IMR-90 (cell line): ENCODE measurements at regions not wholly inside any gene's neighbourhood (a gene's known extent, or its start where the extent isn't known, plus 50 kb on each side); places are given as distances from the start of the nearest gene placed in this dataset.
A peak's percentile ranks its signal among the peaks of the same experiment; 100 is the strongest.

Experiments
- ATAC-seq: fragments of 200-7000 bp; cut with Tn5 transposase; 2 replicates; pipeline ENCODE4 v1.9.1; 2020; ENCODE audit warnings: low read depth, mild to moderate bottlenecking, moderate library complexity
- BruUV-seq: library from RNA; stranded (reverse); fragments of 400-500 nt; replicated peaks from 2 replicates; lab custom pipeline; 2021; lab: Mats Ljungman, UMichigan
- CTCF ChIA-PET: fragments of 300-600 bp; formaldehyde crosslinking; extraction: SDS; loops from one replicate; lab custom pipeline; 2021; ENCODE audit warnings: antibody characterized with exemption; lab: Yijun Ruan, JAX
- POLR2A ChIA-PET: fragments of 300-600 bp; sonication (Branson Sonifier 250); formaldehyde crosslinking; loops from one replicate; lab custom pipeline; 2022; ENCODE audit warnings: antibody characterized with exemption; ENCODE audit not compliant: unreplicated experiment; lab: Charles Lee
- DNase-seq: peaks from one replicate; pipeline ENCODE4 v3.0.0; 2013
- H2AFZ ChIP-seq: replicated peaks from 2 replicates; pipeline ENCODE3; 2013; ENCODE audit warnings: low read length, mild to moderate bottlenecking; ENCODE audit not compliant: poor library complexity
- H2AK5ac ChIP-seq: 2 replicates; pipeline ENCODE4 v1.6.1; 2013; ENCODE audit warnings: low read depth, low read length, inconsistent platforms
- H2AK9ac ChIP-seq: replicated peaks from 2 replicates; pipeline ENCODE3; 2013; ENCODE audit warnings: mild to moderate bottlenecking, low read depth, low read length, moderate library complexity; ENCODE audit not compliant: poor library complexity
- H2BK120ac ChIP-seq: 2 replicates; pipeline ENCODE4 v1.6.1; 2013; ENCODE audit warnings: low read depth, low read length, inconsistent platforms
- H2BK15ac ChIP-seq: 3 replicates; pipeline ENCODE4 v1.6.1; 2013; ENCODE audit warnings: low read depth, low read length, inconsistent platforms
- H2BK20ac ChIP-seq: 2 replicates; pipeline ENCODE4 v1.6.1; 2013; ENCODE audit warnings: low read depth, mild to moderate bottlenecking, inconsistent platforms, low read length, moderate library complexity
- H2BK5ac ChIP-seq: 2 replicates; pipeline ENCODE4 v1.6.1; 2013; ENCODE audit warnings: mild to moderate bottlenecking, low read depth, low read length, inconsistent platforms; ENCODE audit not compliant: poor library complexity, severe bottlenecking
- H3K14ac ChIP-seq: replicated peaks from 2 replicates; pipeline ENCODE4 v1.6.1; 2013; ENCODE audit warnings: low read depth, low read length, inconsistent platforms
- H3K18ac ChIP-seq: 2 replicates; pipeline ENCODE4 v1.6.1; 2013; ENCODE audit warnings: low read depth, low read length, control low read depth
- H3K23ac ChIP-seq: 2 replicates; pipeline ENCODE4 v1.6.1; 2013; ENCODE audit warnings: low read depth, low read length, inconsistent platforms
- H3K27ac ChIP-seq: 2 replicates; pipeline ENCODE4 v1.5.1; 2013; ENCODE audit warnings: mild to moderate bottlenecking, control low read depth, low read length; ENCODE audit not compliant: insufficient read depth
- H3K27me3 ChIP-seq: 2 replicates; pipeline ENCODE4 v1.6.1; 2013; ENCODE audit warnings: low read length; ENCODE audit not compliant: control insufficient read depth, insufficient read depth
- H3K36me3 ChIP-seq: 2 replicates; pipeline ENCODE4 v1.6.1; 2013; ENCODE audit warnings: low read length, mixed read lengths; ENCODE audit not compliant: control insufficient read depth, insufficient read depth
- H3K4ac ChIP-seq: 2 replicates; pipeline ENCODE4 v1.6.1; 2013; ENCODE audit warnings: low read depth, low read length, inconsistent platforms
- H3K4me1 ChIP-seq: 2 replicates; pipeline ENCODE4 v1.6.1; 2013; ENCODE audit warnings: low read length, mixed read lengths; ENCODE audit not compliant: control insufficient read depth, insufficient read depth
- H3K4me2 ChIP-seq: 2 replicates; pipeline ENCODE4 v1.6.1; 2013; ENCODE audit warnings: low read depth, mild to moderate bottlenecking, control low read depth, low read length, moderate library complexity
- H3K4me3 ChIP-seq: 2 replicates; pipeline ENCODE4 v1.5.1; 2013; ENCODE audit warnings: low read depth, mild to moderate bottlenecking, control low read depth, low read length, moderate library complexity; ENCODE audit not compliant: insufficient read depth
- H3K56ac ChIP-seq: 2 replicates; pipeline ENCODE4 v1.6.1; 2013; ENCODE audit warnings: low read length, inconsistent platforms; ENCODE audit not compliant: insufficient read depth; ENCODE audit errors: extremely low read depth
- H3K79me1 ChIP-seq, 2 experiments: 2 replicates each; pipeline ENCODE4 v1.6.1; 2013; ENCODE audit warnings: low read length in 2 of 2, inconsistent platforms in 1 of 2, low read depth in 1 of 2
- H3K9ac ChIP-seq: 2 replicates; pipeline ENCODE4 v1.6.1; 2013; ENCODE audit warnings: low read depth, low read length, control low read depth
- H3K9me1 ChIP-seq: 2 replicates; pipeline ENCODE4 v1.6.1; 2013; ENCODE audit warnings: low read length, inconsistent platforms; ENCODE audit not compliant: insufficient read depth
- H3K9me3 ChIP-seq: 2 replicates; pipeline ENCODE4 v1.6.1; 2013; ENCODE audit warnings: low read length; ENCODE audit not compliant: control insufficient read depth, insufficient read depth
- H4K20me1 ChIP-seq: 2 replicates; pipeline ENCODE4 v1.6.1; 2013; ENCODE audit warnings: low read length, inconsistent platforms; ENCODE audit not compliant: insufficient read depth
- H4K5ac ChIP-seq: 2 replicates; pipeline ENCODE4 v1.6.1; 2013; ENCODE audit warnings: mild to moderate bottlenecking, low read depth, low read length, control low read depth
- H4K8ac ChIP-seq, 2 experiments: 2 replicates each; pipeline ENCODE4 v1.6.1; 2013; ENCODE audit warnings: low read depth in 2 of 2, low read length in 2 of 2, control low read depth in 1 of 2, inconsistent platforms in 1 of 2
- H4K91ac ChIP-seq: 2 replicates; pipeline ENCODE4 v1.6.1; 2013; ENCODE audit warnings: low read depth, low read length, inconsistent platforms; ENCODE audit not compliant: insufficient read depth
- BHLHE40 ChIP-seq: fragments of 150-350 bp; IDR thresholded peaks from 2 replicates; pipeline ENCODE4 v1.6.1; 2016; ENCODE audit warnings: mild to moderate bottlenecking, low read depth, low read length
- CEBPB ChIP-seq: IDR thresholded peaks from 2 replicates; pipeline ENCODE4 v1.6.1; 2012; ENCODE audit warnings: low read depth, low read length, improper control_type of control experiment
- FOS ChIP-seq: fragments of 150-350 bp; IDR thresholded peaks from 2 replicates; pipeline ENCODE4 v1.6.1; 2016; ENCODE audit warnings: low read depth, low read length
- MXI1 ChIP-seq: IDR thresholded peaks from 2 replicates; pipeline ENCODE4 v1.6.1; 2012; ENCODE audit warnings: low read depth, mild to moderate bottlenecking, low read length, moderate library complexity, borderline replicate concordance
- NFE2L2 ChIP-seq: fragments of 150-350 bp; IDR thresholded peaks from 2 replicates; pipeline ENCODE4 v1.6.1; 2016; ENCODE audit warnings: low read depth, mild to moderate bottlenecking, low read length
- POLR2A ChIP-seq: IDR thresholded peaks from 2 replicates; pipeline ENCODE4 v1.6.1; 2012; ENCODE audit warnings: mild to moderate bottlenecking, low read depth, low read length
- RCOR1 ChIP-seq: IDR thresholded peaks from 2 replicates; pipeline ENCODE4 v1.6.1; 2012; ENCODE audit warnings: mild to moderate bottlenecking, low read length, improper control_type of control experiment; ENCODE audit not compliant: insufficient replicate concordance
- RFX5 ChIP-seq: IDR thresholded peaks from 2 replicates; pipeline ENCODE4 v1.8.0; 2012; ENCODE audit warnings: low read depth, mild to moderate bottlenecking, low read length, moderate library complexity
- WGBS, 2 experiments: methylation state at CpG; one replicate each; pipeline versions ENCODE4 v1.1.5 to v1.1.7; 2013; ENCODE audit warnings: missing lambda C conversion rate in 2 of 2; ENCODE audit not compliant: insufficient read length in 1 of 2; ENCODE audit errors: extremely low coverage in 2 of 2; 5-methylcytosine and 5-hydroxymethylcytosine counted together
- dilution Hi-C: fragments of 300-500 bp; cut with HindIII; formaldehyde crosslinking; loops from one replicate; pipeline ENCODE4 v1.14.3; 2018; ENCODE audit warnings: low sequenced_read_pairs; ENCODE audit not compliant: unreplicated experiment
- in situ Hi-C: fragments of 300-500 bp; cut with MboI; formaldehyde crosslinking; loops from 3 replicates; pipeline ENCODE4 v1.14.3; 2019; ENCODE audit warnings: low sequenced_read_pairs, inconsistent platforms, mixed read lengths
- intact Hi-C: fragments of 100-400 bp; cut with micrococcal nuclease; formaldehyde crosslinking; loops from 2 replicates; pipeline ENCODE4 v1.10.0; 2022
- TF ChIP-seq, protein P1 (sequence below): fragments of 150-350 bp; IDR thresholded peaks from 2 replicates; pipeline ENCODE4 v1.6.1; 2017; ENCODE audit warnings: mild to moderate bottlenecking, antibody characterized with exemption, low read length, low read depth
- TF ChIP-seq, protein P2 (sequence below): fragments of 150-350 bp; IDR thresholded peaks from 2 replicates; pipeline ENCODE4 v1.6.1; 2016; ENCODE audit warnings: low read depth, mild to moderate bottlenecking, low read length, moderate library complexity, borderline replicate concordance
- TF ChIP-seq, protein P3 (sequence below): conservative IDR thresholded peaks from 2 replicates; pipeline ENCODE4 v1.5.1; 2012; ENCODE audit warnings: mild to moderate bottlenecking, low read depth, low read length, improper control_type of control experiment

DNA sequence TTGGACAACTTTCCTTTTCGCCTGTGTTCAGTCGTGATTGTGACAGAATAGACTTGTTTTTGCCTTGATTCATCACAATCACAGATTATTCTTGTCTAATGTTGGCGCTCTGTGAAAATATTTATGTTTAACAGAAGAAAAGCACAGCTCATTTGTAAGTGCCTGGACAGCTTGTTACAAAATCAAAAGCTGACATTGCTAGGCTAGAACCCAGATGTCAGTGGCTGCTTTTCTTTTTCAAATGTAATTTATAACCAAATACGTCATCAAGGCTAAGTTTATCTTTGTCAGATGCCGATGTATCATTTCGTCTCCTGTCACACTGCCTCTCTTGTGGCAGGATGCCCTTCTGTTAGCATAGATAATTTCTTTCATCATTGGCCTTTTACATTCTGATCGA is 1227.3 kb downstream of the PLA2G4A start:
- Histone ChIP-seq H3K56ac (peak overlapping the region; percentile 16; the same call in 1 of the 2 replicates), H4K8ac (peak overlapping the region in 1 of 2 experiments; percentile 10; a peak in 1 of 4 replicates), H3K27me3 (no peaks in the 10 kb centered on the region), H2BK120ac (no peak overlapping the region), H3K14ac (no peak overlapping the region), H3K4me1 (peaks cover 3% of the 10 kb centered on the region), H3K9me1 (no peaks in the 10 kb centered on the region), H3K4me3 (peak overlapping the region; percentile 2; the same call in 1 of the 2 replicates), H3K18ac (peak overlapping the region; percentile 58; the same call in 1 of the 2 replicates), H3K27ac (0 out of 2 replicates have a peak overlapping the region, but pooled peaks have one; percentile 2), H4K5ac (peak overlapping the region; percentile 8; the same call in 1 of the 2 replicates), H3K9ac (no peak overlapping the region), H2BK20ac (no peak overlapping the region), H2AFZ (no peak overlapping the region), H3K23ac (no peak overlapping the region), H3K79me1 (no peaks in the 10 kb centered on the region), H2AK5ac (no peak overlapping the region; the same call in 1 of the 2 replicates), H4K20me1 (no peaks in the 10 kb centered on the region), H2BK15ac (no peak overlapping the region), H4K91ac (no peak overlapping the region; the same call in 1 of the 2 replicates), H3K4me2 (peak overlapping the region; percentile 82), H2AK9ac (no peak overlapping the region), H3K9me3 (no peaks in the 10 kb centered on the region), H2BK5ac (peak overlapping the region; percentile 35), H3K36me3 (no peaks in the 10 kb centered on the region), H3K4ac (no peak overlapping the region; the same call in 1 of the 2 replicates)
- POLR2A ChIA-PET: no interaction called here
- CTCF ChIA-PET: no interaction called here
- DNase-seq: peak; percentile 11
- in situ Hi-C loops (no loop called here), intact Hi-C loops (no loop called here), dilution Hi-C loops (no loop called here)
- no TSS peak for BruUV-seq
- ATAC-seq: no peak; the same call in 1 of the 2 replicates
- TF ChIP-seq BHLHE40 (no peak), CEBPB (no peak), POLR2A (no peak), RCOR1 (no peak), FOS (no peak), NFE2L2 (no peak), MXI1 (no peak), RFX5 (no peak)
- TF ChIP-seq, protein P1, sequence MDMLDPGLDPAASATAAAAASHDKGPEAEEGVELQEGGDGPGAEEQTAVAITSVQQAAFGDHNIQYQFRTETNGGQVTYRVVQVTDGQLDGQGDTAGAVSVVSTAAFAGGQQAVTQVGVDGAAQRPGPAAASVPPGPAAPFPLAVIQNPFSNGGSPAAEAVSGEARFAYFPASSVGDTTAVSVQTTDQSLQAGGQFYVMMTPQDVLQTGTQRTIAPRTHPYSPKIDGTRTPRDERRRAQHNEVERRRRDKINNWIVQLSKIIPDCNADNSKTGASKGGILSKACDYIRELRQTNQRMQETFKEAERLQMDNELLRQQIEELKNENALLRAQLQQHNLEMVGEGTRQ: no peak
- TF ChIP-seq, protein P2, sequence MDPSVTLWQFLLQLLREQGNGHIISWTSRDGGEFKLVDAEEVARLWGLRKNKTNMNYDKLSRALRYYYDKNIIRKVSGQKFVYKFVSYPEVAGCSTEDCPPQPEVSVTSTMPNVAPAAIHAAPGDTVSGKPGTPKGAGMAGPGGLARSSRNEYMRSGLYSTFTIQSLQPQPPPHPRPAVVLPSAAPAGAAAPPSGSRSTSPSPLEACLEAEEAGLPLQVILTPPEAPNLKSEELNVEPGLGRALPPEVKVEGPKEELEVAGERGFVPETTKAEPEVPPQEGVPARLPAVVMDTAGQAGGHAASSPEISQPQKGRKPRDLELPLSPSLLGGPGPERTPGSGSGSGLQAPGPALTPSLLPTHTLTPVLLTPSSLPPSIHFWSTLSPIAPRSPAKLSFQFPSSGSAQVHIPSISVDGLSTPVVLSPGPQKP: no peak
- TF ChIP-seq, protein P3, sequence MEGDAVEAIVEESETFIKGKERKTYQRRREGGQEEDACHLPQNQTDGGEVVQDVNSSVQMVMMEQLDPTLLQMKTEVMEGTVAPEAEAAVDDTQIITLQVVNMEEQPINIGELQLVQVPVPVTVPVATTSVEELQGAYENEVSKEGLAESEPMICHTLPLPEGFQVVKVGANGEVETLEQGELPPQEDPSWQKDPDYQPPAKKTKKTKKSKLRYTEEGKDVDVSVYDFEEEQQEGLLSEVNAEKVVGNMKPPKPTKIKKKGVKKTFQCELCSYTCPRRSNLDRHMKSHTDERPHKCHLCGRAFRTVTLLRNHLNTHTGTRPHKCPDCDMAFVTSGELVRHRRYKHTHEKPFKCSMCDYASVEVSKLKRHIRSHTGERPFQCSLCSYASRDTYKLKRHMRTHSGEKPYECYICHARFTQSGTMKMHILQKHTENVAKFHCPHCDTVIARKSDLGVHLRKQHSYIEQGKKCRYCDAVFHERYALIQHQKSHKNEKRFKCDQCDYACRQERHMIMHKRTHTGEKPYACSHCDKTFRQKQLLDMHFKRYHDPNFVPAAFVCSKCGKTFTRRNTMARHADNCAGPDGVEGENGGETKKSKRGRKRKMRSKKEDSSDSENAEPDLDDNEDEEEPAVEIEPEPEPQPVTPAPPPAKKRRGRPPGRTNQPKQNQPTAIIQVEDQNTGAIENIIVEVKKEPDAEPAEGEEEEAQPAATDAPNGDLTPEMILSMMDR: no peak
- WGBS, 2 experiments: no CpG with 5 or more reads among the region's 7 CpGs
